GM12872 (cell line): ENCODE measurements at regions not wholly inside any gene's neighbourhood (a gene's known extent, or its start where the extent isn't known, plus 50 kb on each side); places are given as distances from the start of the nearest gene placed in this dataset.

Source experiments
- CTCF ChIP-seq: IDR thresholded peaks from 3 replicates; pipeline ENCODE4 v1.5.1; 2011; ENCODE audit warnings: low read depth, mild to moderate bottlenecking, low read length, moderate library complexity; ENCODE audit not compliant: insufficient read depth

- TF ChIP-seq CTCF = no peak
These were observed 144.9 kb downstream of the KIF20B start for GRCh38 chr10:89846281-89846630.

- TF ChIP-seq CTCF = no peak
These were observed 145.4 kb downstream of the KIF20B start for GRCh38 chr10:89846786-89847185.

DNA sequence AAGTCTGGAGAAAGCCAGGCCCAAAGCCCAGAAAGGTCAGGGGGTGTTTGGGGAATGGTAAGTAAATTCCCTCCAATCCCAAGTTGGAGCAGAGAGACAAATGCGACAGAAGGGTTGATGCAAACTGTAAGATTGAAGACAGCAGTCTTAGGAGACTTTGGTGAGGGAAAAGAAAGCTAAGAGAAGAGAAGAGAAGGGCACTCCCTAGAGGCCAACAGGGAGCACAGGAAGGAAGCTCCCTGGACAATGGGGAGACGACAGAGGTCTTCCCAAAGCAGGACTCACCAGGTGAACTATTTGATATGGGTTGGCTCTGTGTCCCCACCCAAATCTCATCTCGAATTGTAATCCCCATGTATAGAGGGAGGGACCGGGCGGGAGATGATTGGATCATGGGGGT is 151.5 kb downstream of the KIF20B start:
- 0 out of 3 replicates have a peak, but pooled peaks have one; percentile 11 for TF ChIP-seq CTCF

GRCh38 chr10:89853781-89854191 is 152.4 kb downstream of the KIF20B start:
- TF ChIP-seq CTCF = peak; percentile 26; the same call in 2 of the 3 replicates

DNA sequence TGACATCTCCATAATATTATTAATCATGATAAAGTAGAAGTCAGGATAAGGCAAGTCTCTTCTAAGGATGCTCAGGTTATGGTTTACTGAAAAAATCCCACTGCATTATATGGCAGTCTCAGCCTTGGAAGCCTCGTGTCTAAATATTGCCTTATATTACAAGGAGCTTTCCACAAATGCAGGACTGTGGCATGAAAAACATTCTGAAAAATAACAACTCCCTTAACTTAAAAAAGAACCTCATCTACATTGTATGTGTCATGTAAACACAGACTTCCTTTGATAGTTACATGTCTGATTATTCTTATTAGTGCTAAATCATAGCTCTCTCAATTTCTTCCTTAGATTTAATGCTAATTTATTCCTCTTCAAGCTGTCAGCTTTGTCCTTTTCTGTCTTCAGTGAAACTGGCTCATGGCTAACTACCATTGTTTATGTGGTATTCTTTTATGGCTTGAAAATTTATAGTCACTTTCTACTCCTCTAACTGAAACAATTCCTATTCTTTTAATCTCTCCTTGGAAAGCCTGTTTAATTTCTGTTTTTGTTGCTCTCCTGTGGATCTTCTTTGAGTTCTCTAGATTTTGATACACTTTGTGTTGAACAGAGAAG is 156.1 kb downstream of the KIF20B start:
- no peak for TF ChIP-seq CTCF

- TF ChIP-seq CTCF = no peak
These were observed 159.8 kb downstream of the KIF20B start for GRCh38 chr10:89861199-89861573.

DNA sequence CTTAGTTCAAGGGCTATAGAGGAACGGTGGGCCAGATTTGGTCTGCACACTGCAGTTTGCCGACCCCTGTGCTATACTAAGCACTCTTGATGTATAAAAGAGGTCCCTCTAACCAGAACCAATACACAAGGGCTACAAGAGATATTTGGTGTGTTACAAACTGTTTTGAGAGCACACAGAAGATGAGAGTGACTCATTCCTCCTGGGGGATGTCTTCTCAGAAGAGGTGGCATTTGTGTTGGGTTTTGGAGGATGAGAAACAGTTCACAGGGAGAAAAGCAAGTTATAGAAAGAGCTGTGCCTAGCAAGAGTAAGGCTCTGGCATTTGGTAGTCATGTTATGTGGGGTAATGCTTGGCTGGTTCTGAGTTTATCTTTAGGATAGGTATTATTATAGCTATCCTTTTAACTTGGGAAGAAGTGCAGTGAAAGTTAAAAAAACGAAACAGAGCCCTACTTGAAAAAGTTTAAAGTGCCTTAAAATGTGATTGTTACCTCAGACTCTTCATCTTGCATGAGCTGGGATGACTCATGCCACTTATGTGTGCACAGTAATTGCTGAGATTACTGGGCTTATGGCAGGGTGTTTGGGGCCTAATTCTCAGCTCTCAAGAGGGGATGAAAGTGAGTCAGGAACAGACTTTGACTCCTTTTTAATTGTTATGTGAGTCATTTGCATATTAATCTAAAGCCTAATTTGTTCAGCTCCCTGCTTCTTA is 160.4 kb downstream of the KIF20B start:
- no peak for TF ChIP-seq CTCF
